Panc1 (cell line): ENCODE measurements at regions not wholly inside any gene's neighbourhood (a gene's known extent, or its start where the extent isn't known, plus 50 kb on each side); places are given as distances from the start of the nearest gene placed in this dataset.

Source experiments
- ATAC-seq: fragments of 200-7000 bp; cut with Tn5 transposase; 2 replicates; pipeline ENCODE4 v1.9.1; 2020; ENCODE audit warnings: mild to moderate bottlenecking, moderate library complexity
- BruUV-seq: library from RNA; stranded (reverse); fragments of 400-500 nt; replicated peaks from 2 replicates; lab custom pipeline; 2021; lab: Mats Ljungman, UMichigan
- CTCF ChIA-PET: fragments of 300-600 bp; sonication (Branson Sonifier 250); formaldehyde crosslinking; loops from one replicate; lab custom pipeline; 2022; ENCODE audit warnings: antibody characterized with exemption; lab: Charles Lee
- POLR2A ChIA-PET: fragments of 300-600 bp; sonication (Branson Sonifier 250); formaldehyde crosslinking; loops from one replicate; lab custom pipeline; 2022; ENCODE audit warnings: antibody characterized with exemption; lab: Charles Lee
- DNase-seq: peaks from one replicate; pipeline ENCODE4 v3.0.0-alpha.2; 2010; ENCODE audit warnings: low read depth, low spot score
- H3K27ac ChIP-seq: 2 replicates; pipeline ENCODE4 v1.5.1; 2011; ENCODE audit warnings: mild to moderate bottlenecking, low read length, inconsistent platforms
- H3K27me3 ChIP-seq: fragments of 200-500 bp; sonication (Bioruptor generic); 2 replicates; pipeline ENCODE4 v1.6.0; 2014; ENCODE audit warnings: low read length, inconsistent platforms; ENCODE audit not compliant: control insufficient read depth, insufficient read depth
- H3K36me3 ChIP-seq: fragments of 200-500 bp; sonication (Bioruptor generic); 2 replicates; pipeline ENCODE4 v1.5.1; 2014; ENCODE audit warnings: inconsistent platforms, mild to moderate bottlenecking, low read length, moderate library complexity; ENCODE audit not compliant: control insufficient read depth, insufficient read depth
- H3K4me1 ChIP-seq: 2 replicates; pipeline ENCODE4 v1.5.1; 2011; ENCODE audit warnings: inconsistent platforms, mild to moderate bottlenecking, low read length, moderate library complexity; ENCODE audit not compliant: control insufficient read depth, insufficient read depth
- H3K4me3 ChIP-seq, 2 experiments: 2 replicates each; pipeline ENCODE4 v1.5.1; 2011 to 2012; ENCODE audit warnings: low read depth in 2 of 2, low read length in 2 of 2, mild to moderate bottlenecking in 2 of 2, inconsistent platforms in 1 of 2, moderate library complexity in 1 of 2
- H3K9me3 ChIP-seq: fragments of 200-500 bp; sonication (Bioruptor generic); 2 replicates; pipeline ENCODE4 v1.5.1; 2014; ENCODE audit warnings: low read depth, mild to moderate bottlenecking, inconsistent platforms, low read length, moderate library complexity; ENCODE audit not compliant: control insufficient read depth, insufficient read depth
- CTCF ChIP-seq: fragments of 450-650 bp; IDR thresholded peaks from 2 replicates; pipeline ENCODE4 v1.5.1; 2017; ENCODE audit warnings: mild to moderate bottlenecking
- POLR2AphosphoS5 ChIP-seq: IDR thresholded peaks from 2 replicates; pipeline ENCODE4 v1.6.1; 2012; ENCODE audit warnings: mild to moderate bottlenecking, low read depth, low read length, moderate library complexity
- REST ChIP-seq, 2 experiments: IDR thresholded peaks; 2 replicates each; pipeline ENCODE4 v1.6.1; 2011 to 2012; ENCODE audit warnings: low read depth in 2 of 2, control low read depth in 1 of 2, low read length in 1 of 2, mild to moderate bottlenecking in 1 of 2, moderate library complexity in 1 of 2; ENCODE audit not compliant: insufficient read depth in 1 of 2
- SIN3A ChIP-seq: IDR thresholded peaks from 2 replicates; pipeline ENCODE4 v1.6.1; 2012; ENCODE audit warnings: low read depth, mild to moderate bottlenecking, low read length, moderate library complexity, borderline replicate concordance; ENCODE audit not compliant: insufficient read depth
- TCF7L2 ChIP-seq: IDR thresholded peaks from 2 replicates; pipeline ENCODE4 v1.6.1; 2011; ENCODE audit warnings: mild to moderate bottlenecking, low read depth, low read length, inconsistent platforms
- in situ Hi-C: cut with HindIII; loops from 2 replicates; pipeline ENCODE4 v1.10.0; 2016; ENCODE audit warnings: low sequenced_read_pairs, low pct_unique_long_range_greater_than_20kb
- intact Hi-C: fragments of 100-400 bp; cut with micrococcal nuclease; formaldehyde crosslinking; loops from one replicate; pipeline ENCODE4 v1.10.0; 2022; ENCODE audit not compliant: unreplicated experiment

- intact Hi-C loops (no loop called here), in situ Hi-C loops (no loop called here)
- Histone ChIP-seq H3K27me3 (no peaks in the 10 kb centered on the region), H3K27ac (no peak overlapping the region), H3K36me3 (no peaks in the 10 kb centered on the region), H3K9me3 (no peaks in the 10 kb centered on the region), H3K4me1 (no peaks in the 10 kb centered on the region), H3K4me3 (no peak overlapping the region)
- ChIA-PET POLR2A (no interaction called here), CTCF (no interaction called here)
- no peak for DNase-seq
- BruUV-seq = no TSS peak
- no peak for TF ChIP-seq REST (IDR thresholded peaks at IDR 0.05; ENCODE audit: insufficient read depth in 1 of 2, low read depth in 2 of 2, low read length in 1 of 2)
- TF ChIP-seq SIN3A = no peak
- TF ChIP-seq POLR2AphosphoS5 = no peak
- no peak for TF ChIP-seq TCF7L2
- TF ChIP-seq CTCF = no peak
- no peak for ATAC-seq
These were observed 97.5 kb upstream of the VRK1 start for GRCh38 chr14:96699666-96700065.

- Histone ChIP-seq H3K4me1 (no peaks in the 10 kb centered on the region), H3K27me3 (no peaks in the 10 kb centered on the region), H3K27ac (no peak overlapping the region), H3K9me3 (no peaks in the 10 kb centered on the region), H3K4me3 (no peak overlapping the region), H3K36me3 (no peaks in the 10 kb centered on the region)
- no peak for TF ChIP-seq TCF7L2
- TF ChIP-seq SIN3A = no peak
- TF ChIP-seq REST (IDR thresholded peaks at IDR 0.05; ENCODE audit: insufficient read depth in 1 of 2, low read depth in 2 of 2, low read length in 1 of 2) = no peak
- TF ChIP-seq CTCF = no peak
- TF ChIP-seq POLR2AphosphoS5 = no peak
- ATAC-seq (no peak), DNase-seq (no peak)
- ChIA-PET POLR2A (no interaction called here), CTCF (no interaction called here)
- in situ Hi-C loops (no loop called here), intact Hi-C loops (no loop called here)
- BruUV-seq = no TSS peak
These were observed 94.4 kb upstream of the VRK1 start for GRCh38 chr14:96702831-96703230.
